ENCODE measurements at regions not wholly inside any gene's neighbourhood (a gene's known extent, or its start where the extent isn't known, plus 50 kb on each side); places are given as distances from the start of the nearest gene placed in this dataset.

- DNase-seq (no peak), ATAC-seq (ENCODE audit: low read depth) (no peak)
- no peaks in the 10 kb centered on the region for H4K20me1 ChIP-seq (ENCODE audit: control insufficient read depth, insufficient read depth, low read length, poor library complexity, severe bottlenecking)
- ChIA-PET CTCF (no interaction called here), POLR2A (no interaction called here)
- WGBS (ENCODE audit: insufficient coverage): 96% methylated on average over 2 of the region's 4 CpGs
- H3K4me3 Mint-ChIP-seq: no peak overlapping the region
- H3K9me3 ChIP-seq (ENCODE audit: control extremely low read depth in 1 of 3, control insufficient read depth in 2 of 3, insufficient read depth in 1 of 3, low read length in 2 of 3): no peaks in the 10 kb centered on the region
- no peaks in the 10 kb centered on the region for H3K9me3 Mint-ChIP-seq (ENCODE audit: insufficient read depth)
- H3K36me3 ChIP-seq (replicated peaks in 1 of 2; ENCODE audit: control extremely low read depth in 1 of 2, control insufficient read depth in 1 of 2, extremely low read depth in 1 of 2, insufficient read depth in 2 of 2, low read length in 1 of 2): no peaks in the 10 kb centered on the region
- no peak for TF ChIP-seq CTCF (IDR thresholded peaks at IDR 0.05)
- no peaks in the 10 kb centered on the region for H3K27me3 ChIP-seq (replicated peaks in 1 of 4; ENCODE audit: control extremely low read depth in 1 of 4, control insufficient read depth in 3 of 4, insufficient read depth in 4 of 4, low read length in 3 of 4)
- intact Hi-C loops (cut with micrococcal nuclease): no loop called here
- H3K79me2 ChIP-seq (ENCODE audit: control insufficient read depth, insufficient read depth, low read length): no peaks in the 10 kb centered on the region
- H3K27ac Mint-ChIP-seq: no peak overlapping the region
- H3K27ac ChIP-seq (ENCODE audit: low read length in 2 of 2): no peak overlapping the region
- no peak overlapping the region for H3K4me3 ChIP-seq (ENCODE audit: control extremely low read depth in 1 of 5, extremely low read depth in 1 of 5, insufficient read depth in 1 of 5, low read depth in 2 of 5, low read length in 4 of 5)
- H3K4me1 ChIP-seq (ENCODE audit: control insufficient read depth in 2 of 2, insufficient read depth in 2 of 2, low read length in 2 of 2): no peaks in the 10 kb centered on the region
- no peaks in the 10 kb centered on the region for H3K4me1 Mint-ChIP-seq
- H3K9ac ChIP-seq (ENCODE audit: low read length): no peak overlapping the region
- H3K27me3 Mint-ChIP-seq: no peaks in the 10 kb centered on the region
- H2AFZ ChIP-seq (ENCODE audit: insufficient read depth, low read depth, low read length, poor library complexity, severe bottlenecking): no peak overlapping the region
- H3K4me2 ChIP-seq (replicated peaks; ENCODE audit: low read depth, low read length, poor library complexity, severe bottlenecking): no peak overlapping the region
Observed at GRCh38 chr3:181998828-181999227, 287.1 kb downstream of the SOX2 start.

DNA sequence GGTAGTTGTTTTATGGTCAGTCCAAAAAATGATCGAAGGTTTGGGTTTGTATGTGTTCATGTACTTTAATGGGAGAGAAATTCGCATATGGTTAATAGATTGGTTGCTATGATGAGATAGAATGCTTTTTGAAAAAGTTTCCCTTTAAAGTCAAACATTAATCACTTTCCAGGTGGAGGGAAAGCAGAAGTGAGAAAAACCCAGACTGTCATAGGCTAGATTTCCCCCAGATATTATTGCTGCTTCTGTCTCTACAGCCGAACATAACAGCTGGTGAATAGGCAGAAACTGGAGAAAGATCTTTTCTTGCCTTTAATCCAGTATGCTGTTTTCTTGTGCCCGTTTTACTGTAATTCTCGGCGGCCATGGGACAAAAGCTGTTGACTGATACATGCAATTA, 287.6 kb downstream of the SOX2 start:
- H3K27me3 ChIP-seq (replicated peaks in 1 of 4; ENCODE audit: control extremely low read depth in 1 of 4, control insufficient read depth in 3 of 4, insufficient read depth in 4 of 4, low read length in 3 of 4): no peaks in the 10 kb centered on the region
- H3K4me1 Mint-ChIP-seq: no peaks in the 10 kb centered on the region
- no peak overlapping the region for H3K27ac ChIP-seq (ENCODE audit: low read length in 2 of 2)
- DNase-seq: no peak
- H3K4me1 ChIP-seq (ENCODE audit: control insufficient read depth in 2 of 2, insufficient read depth in 2 of 2, low read length in 2 of 2): no peaks in the 10 kb centered on the region
- ChIA-PET CTCF (no interaction called here), POLR2A (no interaction called here)
- no peak overlapping the region for H3K4me3 Mint-ChIP-seq
- no peaks in the 10 kb centered on the region for H3K79me2 ChIP-seq (ENCODE audit: control insufficient read depth, insufficient read depth, low read length)
- no peaks in the 10 kb centered on the region for H3K36me3 ChIP-seq (replicated peaks in 1 of 2; ENCODE audit: control extremely low read depth in 1 of 2, control insufficient read depth in 1 of 2, extremely low read depth in 1 of 2, insufficient read depth in 2 of 2, low read length in 1 of 2)
- no peaks in the 10 kb centered on the region for H3K9me3 Mint-ChIP-seq (ENCODE audit: insufficient read depth)
- H3K4me2 ChIP-seq (replicated peaks; ENCODE audit: low read depth, low read length, poor library complexity, severe bottlenecking): no peak overlapping the region
- intact Hi-C loops (cut with micrococcal nuclease): no loop called here
- no peaks in the 10 kb centered on the region for H4K20me1 ChIP-seq (ENCODE audit: control insufficient read depth, insufficient read depth, low read length, poor library complexity, severe bottlenecking)
- TF ChIP-seq CTCF (IDR thresholded peaks at IDR 0.05) (no peak), EZH2 (IDR thresholded peaks at IDR 0.05; ENCODE audit: borderline replicate concordance, insufficient read depth, low read depth, low read length, poor library complexity, severe bottlenecking) (no peak)
- no peak for ATAC-seq (ENCODE audit: low read depth)
- no peak overlapping the region for H2AFZ ChIP-seq (ENCODE audit: insufficient read depth, low read depth, low read length, poor library complexity, severe bottlenecking)
- no CpG with 5 or more reads among the region's 6 CpGs for WGBS (ENCODE audit: insufficient coverage)
- no peak overlapping the region for H3K9ac ChIP-seq (ENCODE audit: low read length)
- H3K27ac Mint-ChIP-seq: no peak overlapping the region
- H3K9me3 ChIP-seq (ENCODE audit: control extremely low read depth in 1 of 3, control insufficient read depth in 2 of 3, insufficient read depth in 1 of 3, low read length in 2 of 3): no peaks in the 10 kb centered on the region
- no peak overlapping the region for H3K4me3 ChIP-seq (ENCODE audit: control extremely low read depth in 1 of 5, extremely low read depth in 1 of 5, insufficient read depth in 1 of 5, low read depth in 2 of 5, low read length in 4 of 5)
- no peaks in the 10 kb centered on the region for H3K27me3 Mint-ChIP-seq
